Fibroblast of pulmonary artery (primary cell): ENCODE measurements at regions not wholly inside any gene's neighbourhood (a gene's known extent, or its start where the extent isn't known, plus 50 kb on each side); places are given as distances from the start of the nearest gene placed in this dataset.

ENCODE experiments used
- DNase-seq: peaks from one replicate; pipeline ENCODE4 v3.0.0-alpha.2; 2010; ENCODE audit warnings: low read depth
- H3K4me3 ChIP-seq: replicated peaks from 2 replicates; pipeline ENCODE4 v1.5.1; 2011; ENCODE audit warnings: low read depth, mild to moderate bottlenecking, control low read depth, low read length, moderate library complexity
- TF ChIP-seq, protein P1 (sequence below): IDR thresholded peaks from 2 replicates; pipeline ENCODE4 v1.5.1; 2011; ENCODE audit warnings: mild to moderate bottlenecking, control low read depth, low read length, inconsistent platforms; ENCODE audit errors: missing control alignments

DNA sequence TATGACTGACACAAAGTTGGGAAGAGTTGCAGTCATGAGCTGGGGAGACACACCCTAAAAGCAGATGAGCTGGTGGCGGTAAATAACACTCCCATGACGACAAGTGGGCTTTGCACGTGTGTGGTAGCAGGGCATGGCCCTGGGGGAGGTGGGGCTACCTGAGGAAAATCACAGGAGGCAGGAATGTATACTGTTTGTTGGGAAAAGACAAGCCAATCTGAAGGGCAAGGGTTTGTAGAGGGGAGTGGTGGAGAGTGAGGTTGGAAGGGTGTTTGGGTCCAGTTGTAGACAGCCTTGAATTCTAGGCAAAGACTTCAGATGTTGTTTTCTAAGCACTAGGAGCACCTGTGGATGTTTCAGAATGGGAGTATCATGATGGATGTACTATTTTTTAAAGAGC is 151.6 kb downstream of the TM9SF2 start:
- no peak for DNase-seq
- H3K4me3 ChIP-seq = no peak overlapping the region
- TF ChIP-seq, protein P1, sequence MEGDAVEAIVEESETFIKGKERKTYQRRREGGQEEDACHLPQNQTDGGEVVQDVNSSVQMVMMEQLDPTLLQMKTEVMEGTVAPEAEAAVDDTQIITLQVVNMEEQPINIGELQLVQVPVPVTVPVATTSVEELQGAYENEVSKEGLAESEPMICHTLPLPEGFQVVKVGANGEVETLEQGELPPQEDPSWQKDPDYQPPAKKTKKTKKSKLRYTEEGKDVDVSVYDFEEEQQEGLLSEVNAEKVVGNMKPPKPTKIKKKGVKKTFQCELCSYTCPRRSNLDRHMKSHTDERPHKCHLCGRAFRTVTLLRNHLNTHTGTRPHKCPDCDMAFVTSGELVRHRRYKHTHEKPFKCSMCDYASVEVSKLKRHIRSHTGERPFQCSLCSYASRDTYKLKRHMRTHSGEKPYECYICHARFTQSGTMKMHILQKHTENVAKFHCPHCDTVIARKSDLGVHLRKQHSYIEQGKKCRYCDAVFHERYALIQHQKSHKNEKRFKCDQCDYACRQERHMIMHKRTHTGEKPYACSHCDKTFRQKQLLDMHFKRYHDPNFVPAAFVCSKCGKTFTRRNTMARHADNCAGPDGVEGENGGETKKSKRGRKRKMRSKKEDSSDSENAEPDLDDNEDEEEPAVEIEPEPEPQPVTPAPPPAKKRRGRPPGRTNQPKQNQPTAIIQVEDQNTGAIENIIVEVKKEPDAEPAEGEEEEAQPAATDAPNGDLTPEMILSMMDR = no peak

DNA sequence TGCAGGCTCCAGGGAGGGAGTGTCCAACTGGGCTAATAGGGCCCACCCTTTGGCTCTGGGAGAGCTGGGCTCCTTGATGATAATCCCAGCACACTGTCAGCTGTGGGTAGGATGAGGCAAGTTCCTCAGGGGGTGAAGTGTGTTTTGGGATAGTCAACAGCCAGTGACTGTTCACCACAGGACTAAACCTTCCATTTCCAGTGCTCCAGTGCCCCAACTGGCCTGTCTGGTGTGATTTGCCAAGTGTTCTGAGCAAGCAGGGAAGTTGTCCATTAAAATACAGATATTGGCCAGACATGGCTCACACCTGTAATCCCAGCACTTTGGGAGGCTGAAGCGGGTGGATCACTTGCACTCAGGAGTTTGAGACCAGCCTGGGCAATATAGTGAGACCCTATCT is 150.9 kb downstream of the TM9SF2 start:
- H3K4me3 ChIP-seq = no peak overlapping the region
- TF ChIP-seq, protein P1 = no peak

DNA sequence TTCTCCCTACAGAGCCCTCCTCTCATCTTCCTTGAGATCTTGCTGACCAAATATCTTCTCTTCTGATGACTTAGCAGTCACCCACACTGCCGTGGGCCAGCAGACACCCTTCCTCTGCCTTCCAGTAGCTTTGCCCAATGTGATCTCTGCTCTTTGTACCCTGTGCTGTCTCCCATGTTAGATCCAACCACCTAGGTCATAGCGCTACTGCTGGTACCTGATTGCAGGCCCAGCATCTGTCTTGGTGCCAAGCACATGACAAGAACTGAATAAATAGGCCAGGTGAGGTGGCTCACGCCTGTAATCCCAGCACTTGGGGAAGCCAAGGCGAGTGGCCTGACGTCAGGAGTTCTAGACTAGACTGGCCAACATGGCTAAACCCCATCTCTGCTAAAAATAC is 149.7 kb downstream of the TM9SF2 start:
- TF ChIP-seq, protein P1 = no peak
- no peak overlapping the region for H3K4me3 ChIP-seq
- no peak for DNase-seq

More for the DNA sequence above, 150.9 kb downstream of the TM9SF2 start:
- DNase-seq = no peak

DNA sequence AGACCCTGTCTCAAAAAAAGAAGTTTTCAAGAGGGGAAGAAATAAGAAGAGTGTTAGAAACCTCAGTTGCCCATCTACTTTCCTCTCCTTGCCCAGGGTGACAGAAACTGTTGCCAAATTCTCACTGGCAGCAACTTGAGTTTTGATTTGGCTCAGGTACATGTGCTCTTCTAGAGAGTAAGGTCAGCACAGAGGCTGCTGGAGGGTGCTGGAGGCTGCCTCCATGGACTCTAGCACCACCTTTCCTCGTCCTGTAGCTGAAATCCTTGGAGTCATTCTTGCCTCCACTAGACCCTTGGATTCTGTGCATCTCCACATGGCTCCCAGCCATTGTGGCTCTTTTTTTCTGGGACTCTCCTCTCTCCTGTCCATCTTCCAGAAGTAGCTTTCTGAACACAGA is 149.1 kb downstream of the TM9SF2 start:
- H3K4me3 ChIP-seq = no peak overlapping the region
- TF ChIP-seq, protein P1 = no peak
- no peak for DNase-seq

DNA sequence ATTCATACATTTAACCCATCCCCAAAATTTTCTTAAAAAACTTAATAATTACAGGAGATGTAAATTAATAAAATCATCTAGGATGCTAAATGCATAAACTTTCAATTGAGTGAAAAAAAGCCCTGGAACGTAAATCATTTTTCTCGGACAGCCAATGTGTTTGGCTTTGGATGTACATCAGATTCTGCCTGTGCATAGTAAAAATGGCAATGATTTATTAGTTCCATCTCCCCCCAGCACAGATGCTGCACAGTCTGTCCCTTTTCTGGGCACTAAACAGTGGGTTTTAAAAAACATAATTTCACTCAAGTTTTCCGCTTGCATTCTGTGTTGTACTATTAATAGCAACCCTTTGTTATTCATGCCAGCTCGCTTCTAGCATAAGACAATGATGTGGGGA is 147.7 kb downstream of the TM9SF2 start:
- no peak overlapping the region for H3K4me3 ChIP-seq
- DNase-seq = no peak
- TF ChIP-seq, protein P1 = no peak

DNA sequence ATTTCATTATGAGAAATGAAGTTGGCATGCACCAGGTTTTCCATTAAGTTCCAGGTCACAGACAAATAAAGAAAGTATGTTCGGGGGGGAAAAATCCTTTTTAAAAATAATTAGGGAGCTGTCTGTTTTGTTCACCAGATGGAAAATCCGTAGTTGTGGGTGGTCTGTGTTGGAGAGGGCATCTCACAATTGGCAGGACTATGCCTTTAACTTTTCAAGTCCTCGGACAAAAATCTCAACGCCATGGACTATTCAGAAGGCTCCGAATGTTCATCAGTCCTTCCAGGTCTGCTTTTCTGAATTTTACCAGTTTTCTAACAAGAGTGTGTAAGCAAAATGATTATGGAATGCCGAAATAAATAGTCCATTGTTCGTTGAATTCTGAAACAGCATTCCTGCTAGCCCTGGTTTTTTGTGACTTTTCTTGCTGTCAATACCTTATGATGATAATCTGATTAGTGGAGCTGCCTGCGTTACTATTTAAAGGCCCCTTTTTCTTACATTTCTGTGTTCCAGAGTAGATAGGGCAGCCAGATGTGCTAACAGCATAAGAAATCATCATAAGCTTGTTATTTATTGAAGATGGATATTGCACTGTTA is 146.9 kb downstream of the TM9SF2 start:
- TF ChIP-seq, protein P1 = no peak
- DNase-seq = no peak
- no peak overlapping the region for H3K4me3 ChIP-seq

DNA sequence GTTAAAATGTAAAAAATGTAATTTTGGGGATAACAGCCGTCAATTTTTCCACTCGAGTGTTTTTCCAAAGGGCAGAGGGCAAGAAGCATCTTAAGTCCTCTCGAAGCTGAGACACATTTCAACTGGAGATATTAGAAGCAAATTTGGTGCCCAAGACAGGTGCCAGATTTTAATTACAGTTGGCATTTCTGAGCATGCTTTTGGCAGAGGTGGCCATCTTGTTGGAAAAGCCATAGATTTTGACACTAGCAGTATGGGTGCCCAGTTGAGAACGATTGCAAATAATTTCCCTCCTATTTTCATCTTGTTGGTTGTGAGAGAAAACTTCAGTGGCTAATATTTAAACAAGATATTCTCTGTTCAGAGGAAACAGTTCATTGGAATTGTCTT is 146.3 kb downstream of the TM9SF2 start:
- no peak for DNase-seq
- TF ChIP-seq, protein P1 = no peak
- no peak overlapping the region for H3K4me3 ChIP-seq
